ELF-1 (cell line): ENCODE measurements at regions not wholly inside any gene's neighbourhood (a gene's known extent, or its start where the extent isn't known, plus 50 kb on each side); places are given as distances from the start of the nearest gene placed in this dataset.

Source experiments
- DNase-seq: peaks from one replicate; pipeline ENCODE4 v3.0.0-alpha.2; 2016; ENCODE audit warnings: low read depth, low spot score

- no peak for DNase-seq
Observed at GRCh38 chr3:1693145-1693544, 405.5 kb upstream of the CNTN4 start.

GRCh38 chr3:1696669-1697275, 401.9 kb upstream of the CNTN4 start:
- DNase-seq = no peak

GRCh38 chr3:1699361-1699920, 399.2 kb upstream of the CNTN4 start:
- no peak for DNase-seq

- no peak for DNase-seq
Observed at GRCh38 chr3:1700650-1701049, 398.0 kb upstream of the CNTN4 start.

- DNase-seq = no peak
Observed at GRCh38 chr3:1703169-1703568, 395.5 kb upstream of the CNTN4 start.

- no peak for DNase-seq
Observed at GRCh38 chr3:1710663-1711062, 388.0 kb upstream of the CNTN4 start.

- DNase-seq = no peak
Observed at GRCh38 chr3:1717524-1717923, 381.1 kb upstream of the CNTN4 start.

- DNase-seq = no peak
Observed at GRCh38 chr3:1723726-1724125, 374.9 kb upstream of the CNTN4 start.

GRCh38 chr3:1726741-1727140, 371.9 kb upstream of the CNTN4 start:
- no peak for DNase-seq

- no peak for DNase-seq
Observed at GRCh38 chr3:1727242-1727641, 371.4 kb upstream of the CNTN4 start.

- DNase-seq = no peak
Observed at GRCh38 chr3:1728510-1728909, 370.2 kb upstream of the CNTN4 start.

- no peak for DNase-seq
Observed at GRCh38 chr3:1734494-1735122, 364.1 kb upstream of the CNTN4 start.

- no peak for DNase-seq
Observed at GRCh38 chr3:1752205-1752604, 346.5 kb upstream of the CNTN4 start.

GRCh38 chr3:1766384-1766783, 332.3 kb upstream of the CNTN4 start:
- no peak for DNase-seq

- no peak for DNase-seq
Observed at GRCh38 chr3:1773679-1774078, 325.0 kb upstream of the CNTN4 start.

GRCh38 chr3:1774597-1774996, 324.1 kb upstream of the CNTN4 start:
- DNase-seq = no peak

- no peak for DNase-seq
Observed at GRCh38 chr3:1775321-1775720, 323.3 kb upstream of the CNTN4 start.

GRCh38 chr3:1783995-1784394, 314.7 kb upstream of the CNTN4 start:
- no peak for DNase-seq

- no peak for DNase-seq
Observed at GRCh38 chr3:1787094-1787493, 311.6 kb upstream of the CNTN4 start.

- DNase-seq = no peak
Observed at GRCh38 chr3:1792466-1792865, 306.2 kb upstream of the CNTN4 start.

GRCh38 chr3:1798711-1799405, 299.8 kb upstream of the CNTN4 start:
- DNase-seq = no peak

GRCh38 chr3:1805331-1805730, 293.3 kb upstream of the CNTN4 start:
- no peak for DNase-seq

GRCh38 chr3:1808590-1808989, 290.1 kb upstream of the CNTN4 start:
- no peak for DNase-seq
